GM18909 (cell line): ENCODE measurements at regions not wholly inside any gene's neighbourhood (a gene's known extent, or its start where the extent isn't known, plus 50 kb on each side); places are given as distances from the start of the nearest gene placed in this dataset.

Experiments used
- ATAC-seq: cut with Tn5 transposase; IDR thresholded peaks from one replicate; pipeline ENCODE4 v1.9.1; 2021; ENCODE audit warnings: mild to moderate bottlenecking; ENCODE audit not compliant: unreplicated experiment, poor library complexity

DNA sequence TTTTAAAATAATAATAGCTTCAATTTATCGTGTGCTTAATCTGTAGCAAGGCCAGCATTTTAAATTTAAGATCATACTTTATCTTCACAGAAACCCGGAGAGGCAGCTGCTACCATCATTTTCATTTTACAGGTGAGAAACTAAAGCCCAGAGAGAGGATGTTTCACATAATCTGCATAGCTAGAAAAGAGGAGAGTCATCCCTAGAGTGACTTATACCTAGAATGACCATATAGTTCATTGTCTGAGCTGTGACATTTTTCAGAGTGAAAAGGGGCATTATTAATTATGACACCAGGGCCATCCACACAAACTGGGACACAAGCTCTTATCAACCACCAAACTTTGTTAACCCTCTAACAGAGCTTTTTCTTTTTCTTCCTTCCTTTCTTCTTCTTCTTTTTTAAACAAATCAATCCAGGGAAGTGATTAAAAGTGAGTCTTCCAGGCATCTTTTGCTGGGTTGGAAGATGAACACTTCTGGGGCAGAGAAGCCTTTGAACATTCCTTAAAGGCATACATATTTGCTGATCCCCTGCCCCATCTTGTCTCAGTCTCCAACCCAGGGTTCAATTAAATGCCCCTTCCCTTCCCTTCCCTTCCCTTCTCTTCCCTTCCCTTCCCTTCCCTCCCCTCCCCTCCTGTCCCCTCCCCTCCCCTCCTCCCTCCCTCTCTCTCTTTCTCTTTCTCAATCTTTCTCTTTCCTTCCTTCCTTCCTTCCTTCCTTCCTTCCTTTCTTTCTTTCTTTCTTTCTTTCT is 272.5 kb upstream of the JAG1 start:
- no peak for ATAC-seq

DNA sequence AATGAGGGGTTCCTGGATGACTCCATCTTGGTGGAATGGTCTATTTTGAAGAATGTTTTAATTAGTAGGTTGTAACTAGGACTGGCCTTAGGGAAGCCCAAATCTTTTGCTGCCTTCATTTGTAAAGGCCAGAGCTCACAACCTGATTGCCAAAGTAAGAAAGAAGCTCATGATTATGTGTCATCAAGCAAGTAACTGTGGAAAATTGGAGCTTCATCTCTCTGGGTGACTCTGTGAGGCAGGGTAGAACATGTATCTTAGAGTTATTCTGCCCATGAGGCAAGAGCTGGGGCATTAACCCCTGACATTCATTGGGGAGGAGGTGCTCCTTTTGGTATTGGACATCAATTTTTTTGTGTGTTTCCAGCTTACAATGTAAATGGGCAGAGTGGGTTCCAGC is 273.9 kb upstream of the JAG1 start:
- no peak for ATAC-seq

DNA sequence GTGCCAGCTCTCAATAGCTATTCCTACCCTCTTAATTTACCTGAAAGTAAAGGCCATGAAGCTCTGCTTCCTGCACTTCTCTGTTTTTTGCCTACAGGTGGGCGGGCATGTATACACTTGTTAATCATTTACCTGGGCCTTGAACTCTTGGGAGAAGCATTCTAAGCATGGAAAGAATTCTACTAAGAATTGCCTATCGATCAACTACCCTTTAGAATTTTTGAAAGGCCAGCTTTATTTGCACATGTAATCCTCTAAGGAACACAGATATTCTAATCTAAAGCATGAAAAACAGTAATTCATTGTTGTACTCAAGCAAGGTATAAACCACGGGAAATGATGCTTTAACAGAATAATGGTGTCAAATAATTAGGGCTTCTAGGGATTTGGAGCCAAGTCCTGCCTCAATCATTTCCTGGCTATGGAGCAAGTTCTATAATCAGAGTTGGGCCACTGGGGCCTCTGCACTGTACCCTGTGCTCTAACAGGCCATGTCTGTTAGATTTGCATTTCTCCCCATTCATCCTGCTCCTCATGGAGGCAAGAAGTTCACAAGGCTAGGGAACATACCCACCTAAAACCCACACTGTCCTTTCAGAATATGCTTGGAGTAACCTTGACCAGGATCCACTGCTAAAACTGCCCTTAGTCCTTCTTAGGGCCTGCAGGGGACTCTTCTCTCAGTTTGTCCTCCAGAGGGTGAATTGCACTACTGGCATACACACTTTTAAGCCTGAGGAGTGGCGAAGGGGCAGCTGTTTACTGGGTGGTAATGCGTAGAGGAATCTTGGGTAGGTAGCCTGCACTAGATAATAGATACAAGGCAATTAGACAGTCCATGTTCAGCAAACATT is 276.4 kb upstream of the JAG1 start:
- ATAC-seq, result no peak

DNA sequence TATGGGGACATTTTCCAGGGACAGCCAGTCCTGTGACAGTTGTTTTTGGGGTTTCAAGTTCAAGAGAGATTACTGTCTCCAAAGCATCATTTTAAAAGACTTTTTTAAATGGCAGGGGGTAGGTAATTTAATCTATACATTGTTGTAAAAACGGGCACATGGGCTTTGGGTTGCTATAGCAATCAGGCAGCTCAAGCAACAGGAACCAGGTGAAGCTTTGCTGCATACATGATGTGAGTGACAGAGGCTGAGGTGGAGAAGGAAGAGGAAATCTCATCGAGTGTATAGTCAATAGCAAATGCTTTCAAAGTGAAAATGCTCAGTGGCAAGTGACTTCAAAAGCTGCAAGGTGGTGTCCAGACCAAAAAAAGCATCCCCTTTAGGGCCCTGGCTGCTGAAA is 277.4 kb upstream of the JAG1 start:
- ATAC-seq, result no peak

- no peak for ATAC-seq
Measured at GRCh38 chr20:10951904-10952303, 278.1 kb upstream of the JAG1 start.

- no peak for ATAC-seq
Measured at GRCh38 chr20:10953437-10953836, 279.6 kb upstream of the JAG1 start.

GRCh38 chr20:10954137-10954840 is 280.5 kb upstream of the JAG1 start:
- ATAC-seq, result no peak

GRCh38 chr20:10954908-10955580 is 281.2 kb upstream of the JAG1 start:
- ATAC-seq, result no peak

GRCh38 chr20:10958279-10958678 is 284.5 kb upstream of the JAG1 start:
- no peak for ATAC-seq

DNA sequence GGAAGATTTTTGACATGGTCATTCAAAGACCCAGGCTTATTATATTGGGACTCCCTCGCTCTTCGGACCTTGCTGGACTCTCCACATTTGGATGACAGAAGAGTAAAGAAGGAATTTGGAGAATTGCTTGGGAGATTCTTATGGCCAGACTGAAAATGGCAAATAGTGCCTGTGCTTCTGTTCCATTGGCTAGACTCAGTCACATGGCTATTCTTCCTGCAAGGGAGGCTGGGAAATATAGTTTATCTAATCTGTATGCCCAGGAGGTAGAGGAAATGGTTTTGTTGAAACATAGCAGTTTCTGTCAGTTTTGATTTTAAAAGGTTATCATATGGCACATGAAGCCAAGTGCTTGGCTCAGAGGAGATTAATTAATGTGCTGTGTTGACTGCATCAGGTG is 286.6 kb upstream of the JAG1 start:
- no peak for ATAC-seq

GRCh38 chr20:10961651-10962288 is 288.0 kb upstream of the JAG1 start:
- no peak for ATAC-seq

GRCh38 chr20:10962937-10963336 is 289.1 kb upstream of the JAG1 start:
- ATAC-seq, result no peak

DNA sequence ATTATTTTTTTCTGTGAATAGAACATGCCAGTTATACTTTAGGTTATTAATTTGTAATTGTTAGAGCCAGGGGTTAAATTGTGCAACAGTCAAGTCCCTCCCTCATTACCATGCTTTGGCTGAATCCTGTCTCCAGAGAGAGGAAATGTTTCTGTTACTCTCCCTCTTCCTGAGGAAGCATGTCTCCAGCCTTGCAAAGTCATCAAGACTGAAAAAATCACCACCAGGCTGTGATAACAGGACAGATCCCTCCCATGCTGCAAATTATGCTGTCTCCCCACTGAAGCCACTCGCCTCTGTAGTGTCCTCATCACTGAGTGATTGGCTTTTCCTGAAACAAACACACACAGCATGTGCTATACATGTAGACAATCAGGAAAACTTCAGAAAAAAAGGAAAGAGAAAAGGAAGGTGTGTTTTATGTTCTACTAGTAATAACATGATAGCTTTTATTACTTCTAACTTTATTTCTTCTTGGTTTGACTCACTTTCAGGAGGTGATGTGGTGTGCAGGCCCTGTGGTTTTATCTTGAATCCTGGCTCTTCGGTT is 290.0 kb upstream of the JAG1 start:
- no peak for ATAC-seq

GRCh38 chr20:10965936-10966470 is 292.2 kb upstream of the JAG1 start:
- no peak for ATAC-seq

- ATAC-seq, result no peak
Measured at GRCh38 chr20:10970109-10970508, 296.3 kb upstream of the JAG1 start.

DNA sequence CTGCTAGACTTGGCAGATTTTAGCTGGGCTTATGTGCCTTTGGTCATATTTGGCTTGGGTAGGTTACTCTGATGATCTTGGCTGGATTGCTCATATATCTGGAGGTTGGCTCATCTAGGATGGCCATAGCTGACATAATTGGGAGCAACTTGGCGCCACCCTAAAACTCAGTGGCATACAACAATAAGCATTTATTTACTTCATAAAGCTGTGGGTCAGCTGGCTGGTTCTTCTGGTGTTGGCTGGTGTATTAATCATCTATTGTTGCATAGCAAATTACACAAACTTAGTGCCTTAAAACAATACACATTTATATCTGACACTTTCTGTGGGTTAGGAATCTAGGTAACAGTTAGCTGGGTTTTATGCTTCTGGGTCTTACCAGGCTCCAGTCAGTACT is 297.3 kb upstream of the JAG1 start:
- ATAC-seq, result no peak

DNA sequence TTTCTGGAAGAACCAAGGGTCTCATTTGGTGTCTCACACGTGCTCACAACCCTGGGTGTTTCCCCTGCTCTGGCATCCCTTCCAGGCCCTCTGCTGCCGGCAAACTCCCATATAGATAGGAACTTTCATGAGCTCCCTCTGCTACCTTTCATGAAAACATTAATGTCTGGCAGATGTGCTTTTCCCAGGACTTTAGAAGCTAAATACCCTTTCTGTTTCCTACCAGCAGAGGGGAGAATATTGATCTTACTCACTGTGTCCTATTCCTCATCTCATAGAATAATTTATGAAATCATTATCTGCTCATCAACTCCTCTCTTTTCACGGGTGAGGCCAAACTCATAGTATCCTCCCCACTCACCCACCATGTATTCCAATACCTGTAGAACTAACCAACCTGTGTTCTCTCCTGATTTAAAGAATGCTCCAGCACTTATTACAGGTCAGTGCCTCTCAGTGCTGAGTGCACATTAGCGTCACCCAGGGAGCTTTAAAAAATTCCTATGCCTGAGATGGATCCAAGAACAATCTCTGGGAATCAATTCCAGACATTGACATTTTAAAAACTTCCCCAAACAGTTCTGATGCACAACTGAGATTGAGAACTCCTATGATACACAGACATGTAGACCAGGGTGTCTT is 298.5 kb upstream of the JAG1 start:
- ATAC-seq, result no peak

DNA sequence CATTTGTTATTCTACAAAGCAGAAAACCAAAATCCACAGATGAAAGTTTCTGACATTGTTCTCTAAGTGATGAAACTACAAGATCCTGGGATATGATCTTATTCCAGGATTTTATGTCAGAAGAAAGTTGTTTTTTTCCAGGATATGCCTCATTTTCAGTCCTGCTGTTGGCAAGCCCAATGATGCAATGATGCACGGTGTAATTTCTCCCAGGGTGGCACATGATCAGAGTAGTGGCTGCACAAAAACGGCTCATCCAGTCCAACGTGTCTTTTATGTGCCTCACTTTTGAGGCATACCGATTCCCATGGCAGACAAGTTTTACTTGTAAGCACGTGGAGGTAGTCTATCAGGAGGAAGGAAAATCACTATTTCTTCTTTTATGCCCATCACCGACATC is 302.3 kb upstream of the JAG1 start:
- no peak for ATAC-seq
